HG03175 (cell line): ENCODE measurements at regions not wholly inside any gene's neighbourhood (a gene's known extent, or its start where the extent isn't known, plus 50 kb on each side); places are given as distances from the start of the nearest gene placed in this dataset.
"Not testable (repeated sequence)": the region's sequence is repeated elsewhere in the genome, so short reads cannot be mapped to it uniquely, and the experiment has no call there.

Experiments
- ATAC-seq: cut with Tn5 transposase; IDR thresholded peaks from one replicate; pipeline ENCODE4 v1.9.1; 2021; ENCODE audit warnings: mild to moderate bottlenecking, moderate library complexity; ENCODE audit not compliant: unreplicated experiment

- ATAC-seq, result no peak
These were observed 798.5 kb downstream of the TRIB2 start for GRCh38 chr2:13515254-13515653.

- ATAC-seq, result no peak
These were observed 805.4 kb downstream of the TRIB2 start for GRCh38 chr2:13522096-13522495.

DNA sequence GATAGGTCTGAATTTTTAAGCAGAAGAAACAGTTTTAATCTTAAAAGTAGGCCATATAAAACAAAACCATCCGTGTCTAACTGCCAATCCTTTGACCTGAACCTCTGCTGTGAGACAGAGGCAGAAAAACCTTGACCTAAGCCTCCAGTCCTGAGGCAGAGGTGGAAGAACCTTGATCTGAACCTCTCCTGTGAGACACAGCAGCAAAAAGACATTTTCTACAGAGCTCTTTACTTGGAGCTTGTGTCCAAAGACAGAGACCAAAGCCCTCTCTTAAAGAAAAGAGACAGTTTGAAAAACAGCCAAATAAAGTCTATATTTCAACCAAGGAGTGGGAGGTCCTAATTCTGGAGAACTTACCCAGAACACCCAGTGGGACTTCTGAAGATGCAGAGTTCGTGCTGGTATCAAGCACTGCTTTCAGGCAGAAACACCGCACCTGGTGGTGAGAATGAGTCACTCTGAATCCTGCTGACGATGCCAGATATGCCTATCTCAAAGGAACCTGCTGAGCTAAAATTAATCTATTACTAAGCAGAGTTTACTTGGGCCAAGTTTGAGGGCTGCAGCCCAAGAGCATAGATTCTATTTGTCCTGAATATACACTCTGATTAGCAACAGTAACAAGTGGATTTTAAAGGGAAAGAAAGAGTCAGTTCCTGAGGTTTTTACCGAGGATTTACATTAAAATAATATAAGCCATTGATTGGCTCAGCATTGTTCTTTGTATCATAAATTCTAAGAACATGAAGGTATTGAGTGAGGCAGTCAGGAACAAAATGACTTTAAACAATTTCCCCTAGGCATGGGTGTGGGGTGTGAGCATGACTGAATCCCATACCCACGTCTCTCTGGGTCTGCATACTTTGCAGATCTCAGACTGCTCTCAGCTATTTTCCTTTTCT is 806.4 kb downstream of the TRIB2 start:
- ATAC-seq, result peak; percentile 96

GRCh38 chr2:13524492-13524891 is 807.8 kb downstream of the TRIB2 start:
- no peak for ATAC-seq

DNA sequence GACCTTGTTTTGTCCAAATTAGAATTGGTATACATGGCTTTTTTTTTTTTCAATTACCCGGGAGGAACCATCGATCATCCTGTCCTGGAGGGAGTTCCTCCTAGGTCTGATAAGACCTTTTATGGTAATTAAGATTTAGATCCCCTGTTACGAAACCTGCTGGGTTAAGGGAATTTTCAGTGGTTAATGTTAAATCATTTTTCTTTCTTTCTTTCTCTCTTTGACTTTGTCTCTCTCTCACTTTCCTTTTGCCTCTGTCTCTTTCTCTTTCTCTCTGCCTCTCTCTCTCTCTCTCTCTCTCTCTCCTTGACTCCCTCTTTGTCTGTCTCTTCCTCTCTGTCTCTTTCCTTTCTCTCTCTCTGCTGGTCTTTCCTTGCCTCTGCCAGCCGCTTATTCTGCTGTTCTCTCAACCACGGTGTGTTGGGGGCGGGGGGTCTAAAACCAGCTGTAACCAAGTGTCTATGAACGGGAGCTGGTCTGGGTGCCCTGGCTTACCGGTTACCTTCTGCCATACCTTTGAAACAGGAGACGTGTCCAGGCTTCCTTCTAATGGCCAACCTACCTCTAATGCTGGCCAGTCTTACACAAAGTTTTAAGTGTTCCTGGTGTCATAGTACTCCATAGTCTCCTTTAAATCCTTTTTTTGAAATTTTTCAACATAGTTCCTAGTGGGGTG is 815.1 kb downstream of the TRIB2 start:
- ATAC-seq, result not testable (repeated sequence)

DNA sequence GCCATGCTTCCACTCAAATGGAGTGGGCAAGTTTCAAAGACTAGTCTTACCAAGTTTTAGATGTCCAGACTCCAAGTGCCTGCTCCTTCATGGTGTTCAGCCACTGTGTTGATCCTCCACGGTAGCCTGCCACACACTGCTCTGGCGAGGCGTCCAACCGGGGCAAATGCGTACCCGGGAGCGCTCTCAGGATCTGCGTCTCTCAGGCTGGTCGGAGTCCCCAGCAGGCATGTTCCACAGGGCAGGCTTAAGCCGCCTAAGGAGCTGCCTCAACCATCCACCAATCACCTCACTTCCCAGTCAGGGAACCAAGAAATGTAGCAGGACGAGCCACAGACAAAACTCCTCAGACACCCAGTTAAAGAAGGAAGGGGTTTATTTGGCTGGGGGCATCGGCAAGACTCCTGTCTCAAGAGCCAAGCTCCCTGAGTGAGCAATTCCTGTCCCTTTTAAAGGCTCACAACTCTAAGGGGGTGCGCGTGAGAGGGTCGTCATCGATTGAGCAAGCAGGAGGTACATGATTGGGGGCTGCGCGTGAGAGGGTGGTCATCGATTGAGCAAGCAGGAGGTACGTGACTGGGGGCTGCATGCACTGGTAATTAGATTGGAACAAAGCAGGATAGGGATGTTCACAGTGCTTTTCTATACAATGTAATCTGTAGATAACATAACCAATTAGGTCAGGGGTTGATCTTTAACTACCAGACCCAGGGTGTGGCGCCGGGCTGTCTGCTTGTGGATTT is 816.2 kb downstream of the TRIB2 start:
- ATAC-seq, result not testable (repeated sequence)

DNA sequence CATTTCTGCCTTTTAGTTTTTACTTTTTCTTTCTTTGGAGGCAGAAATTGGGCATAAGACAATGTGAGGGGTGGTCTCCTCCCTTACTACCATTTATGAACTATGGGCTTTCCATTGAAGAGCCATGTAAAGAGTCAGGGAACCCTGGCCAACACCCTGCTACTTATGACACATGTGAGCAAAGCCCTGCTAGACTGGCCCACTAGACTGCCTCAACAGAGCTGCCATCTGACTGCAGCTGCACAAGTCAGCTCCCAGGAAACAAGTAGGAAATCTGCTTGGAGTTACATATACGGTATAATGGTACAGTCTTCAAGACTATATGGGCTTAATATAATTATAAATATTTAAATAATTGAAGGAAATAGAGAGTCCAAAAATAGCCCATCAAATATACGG is 816.8 kb downstream of the TRIB2 start:
- no peak for ATAC-seq

- no peak for ATAC-seq
These were observed 820.2 kb downstream of the TRIB2 start for GRCh38 chr2:13536941-13537340.

DNA sequence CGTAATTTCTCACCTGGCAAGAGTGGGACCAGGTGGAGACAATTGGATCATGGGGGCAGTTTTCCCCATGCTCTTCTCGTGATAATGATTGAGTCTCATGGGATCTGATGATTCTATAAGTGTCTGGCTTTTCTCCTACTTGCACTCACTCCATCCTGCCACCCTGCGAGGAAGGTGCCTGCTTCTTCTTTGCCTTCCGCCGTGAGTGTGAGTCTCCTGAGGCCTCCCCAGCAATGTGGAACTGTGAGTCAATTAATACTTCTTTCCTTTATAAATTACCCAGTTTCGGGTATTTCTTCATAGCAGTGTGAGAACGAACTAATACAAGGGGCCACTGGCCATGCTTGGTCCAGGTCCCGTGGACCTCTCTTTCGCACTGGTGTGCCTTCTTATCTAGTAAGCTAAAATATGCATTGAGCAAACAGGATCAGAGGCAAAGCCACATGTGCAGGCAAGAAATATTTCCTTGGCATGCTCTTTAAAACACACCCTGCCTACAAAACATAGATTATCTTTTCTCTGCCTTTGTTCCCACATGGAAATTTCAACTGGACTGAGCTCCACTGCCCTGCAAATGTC is 821.1 kb downstream of the TRIB2 start:
- ATAC-seq, result no peak

- ATAC-seq, result no peak
These were observed 822.6 kb downstream of the TRIB2 start for GRCh38 chr2:13539296-13539695.

GRCh38 chr2:13542061-13542460 is 825.3 kb downstream of the TRIB2 start:
- ATAC-seq, result no peak

- ATAC-seq, result no peak
These were observed 825.9 kb downstream of the TRIB2 start for GRCh38 chr2:13542642-13543041.

DNA sequence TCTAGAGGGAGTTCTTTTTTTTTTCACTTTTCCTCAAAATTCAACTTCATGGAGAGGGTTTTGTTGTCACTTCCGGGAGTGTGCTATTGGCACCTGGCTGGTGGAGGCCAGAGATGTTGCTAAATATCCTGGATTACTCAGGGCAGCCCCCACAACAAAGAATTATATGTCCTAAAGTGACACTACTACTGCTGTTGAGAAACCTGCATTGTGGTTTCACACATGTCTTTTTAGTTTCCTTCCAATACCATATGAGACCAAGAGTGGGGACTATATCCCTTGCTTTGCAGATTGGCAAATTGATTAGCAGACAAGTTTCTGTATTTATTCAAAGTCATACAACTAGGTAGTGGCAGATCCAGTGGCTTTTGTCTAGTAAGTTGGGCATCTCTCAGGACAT is 826.8 kb downstream of the TRIB2 start:
- peak; percentile 77 for ATAC-seq

DNA sequence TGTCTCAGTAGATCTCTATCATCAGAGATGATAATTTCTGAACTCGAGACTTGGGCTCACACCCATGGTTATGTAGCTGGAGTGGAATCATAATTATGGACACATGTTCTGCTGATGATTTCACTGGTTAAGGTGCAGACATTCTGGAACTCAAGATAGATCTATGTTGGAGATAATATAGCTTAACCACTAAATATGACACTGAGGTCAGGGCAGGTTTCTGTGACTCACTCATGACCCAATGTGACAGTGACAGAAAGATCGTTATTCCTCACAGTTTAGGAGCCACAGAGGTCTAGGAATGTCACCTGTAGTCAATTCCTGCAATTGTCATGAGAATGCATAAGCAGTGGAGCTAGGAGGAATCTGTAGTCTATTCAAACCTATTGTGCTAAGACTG is 828.6 kb downstream of the TRIB2 start:
- ATAC-seq, result no peak

DNA sequence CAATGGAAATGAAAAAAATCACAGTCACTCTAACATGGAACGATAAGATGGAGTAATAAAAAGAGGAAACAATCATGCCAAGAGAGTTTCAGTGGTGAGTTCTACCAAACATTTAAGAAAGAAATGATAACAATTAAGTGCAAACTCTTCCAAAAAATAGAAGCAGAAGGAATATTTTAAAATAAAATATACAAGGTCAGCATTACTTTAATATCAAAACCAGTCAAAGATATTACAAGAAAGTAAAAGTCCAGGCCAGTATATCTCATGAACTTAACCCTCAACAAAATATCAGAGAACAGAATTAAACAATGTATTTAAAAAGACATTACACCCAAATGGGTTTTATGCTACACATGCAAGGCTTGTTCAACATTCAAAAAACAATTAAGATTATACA is 829.4 kb downstream of the TRIB2 start:
- ATAC-seq, result no peak

DNA sequence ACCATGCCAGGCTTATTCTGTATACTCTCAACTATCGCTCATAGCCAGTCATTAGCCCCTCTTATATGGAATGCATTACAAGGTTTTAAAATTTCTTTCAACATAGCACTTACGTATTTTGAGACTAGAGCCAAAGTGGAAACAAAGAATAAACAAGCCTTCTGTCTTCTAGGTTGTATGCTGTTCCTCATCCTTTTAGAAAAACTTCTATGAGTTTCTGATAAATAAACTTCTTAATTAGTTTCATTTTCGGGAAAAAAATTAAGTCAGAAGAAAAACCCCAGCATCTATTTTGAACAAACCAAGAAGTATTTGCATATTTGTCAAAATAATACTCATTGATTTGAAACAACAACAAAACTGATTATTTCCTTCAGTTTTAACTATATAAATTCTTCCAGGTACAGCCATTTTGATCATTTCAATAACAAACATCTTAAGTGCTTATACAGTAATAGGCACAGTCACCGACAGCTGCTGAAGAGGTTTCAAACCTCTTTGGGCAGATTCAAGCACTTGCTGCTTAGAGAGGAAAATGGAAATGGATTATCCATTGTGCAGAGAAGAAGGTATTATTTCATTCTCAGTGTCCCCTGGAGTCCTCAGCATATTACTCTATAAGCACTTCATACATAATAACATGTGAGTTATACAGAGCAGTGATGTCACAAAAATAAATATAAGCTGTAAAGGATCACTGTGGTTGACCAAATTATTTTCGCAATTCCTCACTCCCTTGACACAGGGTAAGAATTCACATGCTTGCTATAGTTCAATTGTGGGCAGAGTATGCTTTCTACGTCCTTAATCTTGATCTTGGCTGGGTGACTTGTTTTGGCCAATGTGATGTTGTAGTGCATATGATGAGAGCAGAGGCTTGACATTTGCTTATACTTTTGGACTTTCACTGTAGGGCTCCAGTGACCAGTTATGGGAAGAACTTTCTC is 833.8 kb downstream of the TRIB2 start:
- no peak for ATAC-seq

GRCh38 chr2:13558368-13558767 is 841.6 kb downstream of the TRIB2 start:
- ATAC-seq, result peak; percentile 52

DNA sequence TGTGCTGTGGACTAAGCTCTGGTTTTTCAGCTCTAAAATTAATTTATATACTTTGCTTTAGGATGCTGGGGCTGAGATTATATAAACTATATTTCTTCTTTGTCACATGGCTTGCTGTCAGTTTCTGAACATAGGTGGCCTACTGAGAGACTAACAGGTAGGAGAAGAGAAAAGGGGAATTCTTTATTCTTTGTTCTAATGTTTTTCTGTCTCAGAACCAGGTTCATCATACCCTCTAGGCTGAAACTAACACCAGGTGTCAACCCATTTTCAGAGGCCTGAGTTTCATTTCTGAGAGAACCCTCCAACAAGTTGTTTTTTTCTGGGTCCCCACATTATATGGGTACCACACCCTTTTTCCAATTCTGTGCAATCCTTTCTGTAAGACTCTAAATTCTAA is 843.6 kb downstream of the TRIB2 start:
- ATAC-seq, result no peak

DNA sequence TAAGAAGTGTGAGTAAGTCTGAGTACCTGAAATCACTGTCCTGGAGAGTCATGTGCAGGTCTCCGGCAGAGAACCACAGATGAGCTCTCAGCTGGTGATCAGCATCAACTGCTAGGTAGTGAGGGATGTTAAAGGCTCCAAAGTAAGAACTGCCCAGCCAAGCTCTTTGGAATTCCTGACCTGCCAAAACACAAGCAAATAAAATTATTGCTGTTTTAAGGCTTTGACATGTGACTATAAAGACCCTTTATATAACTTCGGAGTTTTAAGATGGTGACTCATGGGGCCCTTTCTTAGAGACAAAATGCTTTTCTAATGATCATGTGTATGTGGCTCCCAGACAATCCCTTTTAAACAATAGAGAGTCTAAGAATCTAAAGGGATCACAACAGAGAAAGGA is 855.7 kb downstream of the TRIB2 start:
- no peak for ATAC-seq

- ATAC-seq, result no peak
These were observed 858.1 kb downstream of the TRIB2 start for GRCh38 chr2:13574831-13575230.
